HG02943 (cell line): ENCODE measurements at regions not wholly inside any gene's neighbourhood (a gene's known extent, or its start where the extent isn't known, plus 50 kb on each side); places are given as distances from the start of the nearest gene placed in this dataset.
"Not testable (repeated sequence)": the region's sequence is repeated elsewhere in the genome, so short reads cannot be mapped to it uniquely, and the experiment has no call there.

Source experiments
- ATAC-seq: cut with Tn5 transposase; IDR thresholded peaks from one replicate; pipeline ENCODE4 v1.9.1; 2021; ENCODE audit warnings: mild to moderate bottlenecking, low read depth, moderate library complexity; ENCODE audit not compliant: unreplicated experiment

GRCh38 chr12:23337213-23337612 lies 612.3 kb downstream of the SOX5 start:
- no peak for ATAC-seq

DNA sequence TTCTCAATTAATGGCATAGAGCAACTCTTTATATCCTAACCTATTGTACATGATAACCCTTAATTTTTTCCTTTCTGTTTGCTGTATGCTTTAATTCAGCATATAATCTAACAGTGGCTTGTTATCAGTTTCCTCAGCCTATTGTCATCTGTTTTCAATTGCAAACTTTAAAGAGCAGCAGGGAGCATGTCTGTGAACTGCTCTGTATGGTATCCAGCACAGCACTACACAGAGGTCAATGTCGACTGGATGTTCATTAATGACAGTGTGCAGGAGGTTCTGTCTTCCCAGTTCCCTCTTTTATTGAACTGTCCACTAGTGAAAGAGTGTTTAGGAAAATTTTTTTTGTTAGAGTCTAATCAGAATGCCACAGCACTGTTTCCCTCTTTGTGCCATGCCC lies 609.1 kb downstream of the SOX5 start:
- no peak for ATAC-seq

DNA sequence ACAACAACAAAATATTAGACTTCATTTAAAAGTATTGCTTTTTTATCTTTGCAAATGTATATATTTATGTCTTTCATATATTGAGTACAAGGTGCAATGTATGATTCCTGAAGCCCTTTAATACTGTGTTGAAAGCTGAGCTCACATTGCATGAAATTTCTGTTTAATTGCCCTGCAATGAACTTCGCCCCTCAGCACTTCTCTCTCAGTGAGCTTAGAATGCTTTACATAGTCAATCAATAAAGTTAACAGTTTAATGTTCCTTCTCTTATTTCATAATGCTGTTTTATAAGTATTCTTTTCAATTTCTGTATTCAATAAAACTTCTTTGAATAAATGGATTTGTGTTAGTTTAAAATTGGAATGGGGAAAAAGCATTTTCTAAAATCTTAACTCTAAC lies 607.1 kb downstream of the SOX5 start:
- no peak for ATAC-seq

GRCh38 chr12:23349564-23349963 lies 599.9 kb downstream of the SOX5 start:
- no peak for ATAC-seq

GRCh38 chr12:23350808-23351207 lies 598.7 kb downstream of the SOX5 start:
- peak; percentile 75 for ATAC-seq

DNA sequence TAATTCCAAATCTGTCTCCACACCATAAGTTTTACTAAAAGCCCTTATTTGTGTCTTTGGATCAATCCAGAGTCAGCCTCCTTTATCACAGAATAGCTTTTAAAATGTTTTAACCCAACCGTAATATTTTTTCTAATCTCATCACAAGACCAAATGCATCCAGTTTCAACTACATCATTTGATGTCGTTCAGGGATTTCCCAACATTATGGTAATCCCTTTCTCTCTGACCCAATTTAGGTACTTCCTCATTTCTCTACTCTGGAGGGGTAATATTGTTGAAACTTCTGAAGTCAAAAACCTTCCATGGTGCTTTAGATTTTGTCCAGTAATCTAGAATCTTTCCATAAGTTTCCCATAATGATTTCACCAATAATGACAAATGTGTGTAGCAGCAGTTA lies 596.8 kb downstream of the SOX5 start:
- no peak for ATAC-seq

DNA sequence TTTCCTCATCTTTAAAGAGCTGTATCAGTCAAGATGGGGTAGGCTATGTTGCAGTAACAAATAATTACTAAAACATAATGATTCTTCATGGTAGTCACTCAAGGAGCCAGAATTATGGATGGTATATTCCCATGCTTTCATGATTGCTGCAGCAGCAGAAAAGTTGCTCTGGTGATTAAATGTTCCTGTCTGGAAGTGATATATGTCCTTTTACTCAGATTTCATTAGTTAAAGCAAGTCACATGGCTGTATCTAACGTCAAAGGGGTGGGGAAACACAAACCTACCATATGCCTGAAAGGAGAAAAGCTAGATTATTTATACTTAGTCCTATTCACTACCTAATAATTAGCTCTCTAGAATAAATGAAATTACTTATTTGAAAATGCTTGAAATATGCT lies 594.7 kb downstream of the SOX5 start:
- no peak for ATAC-seq

- no peak for ATAC-seq
Measured at GRCh38 chr12:23356440-23356839, 593.0 kb downstream of the SOX5 start.

DNA sequence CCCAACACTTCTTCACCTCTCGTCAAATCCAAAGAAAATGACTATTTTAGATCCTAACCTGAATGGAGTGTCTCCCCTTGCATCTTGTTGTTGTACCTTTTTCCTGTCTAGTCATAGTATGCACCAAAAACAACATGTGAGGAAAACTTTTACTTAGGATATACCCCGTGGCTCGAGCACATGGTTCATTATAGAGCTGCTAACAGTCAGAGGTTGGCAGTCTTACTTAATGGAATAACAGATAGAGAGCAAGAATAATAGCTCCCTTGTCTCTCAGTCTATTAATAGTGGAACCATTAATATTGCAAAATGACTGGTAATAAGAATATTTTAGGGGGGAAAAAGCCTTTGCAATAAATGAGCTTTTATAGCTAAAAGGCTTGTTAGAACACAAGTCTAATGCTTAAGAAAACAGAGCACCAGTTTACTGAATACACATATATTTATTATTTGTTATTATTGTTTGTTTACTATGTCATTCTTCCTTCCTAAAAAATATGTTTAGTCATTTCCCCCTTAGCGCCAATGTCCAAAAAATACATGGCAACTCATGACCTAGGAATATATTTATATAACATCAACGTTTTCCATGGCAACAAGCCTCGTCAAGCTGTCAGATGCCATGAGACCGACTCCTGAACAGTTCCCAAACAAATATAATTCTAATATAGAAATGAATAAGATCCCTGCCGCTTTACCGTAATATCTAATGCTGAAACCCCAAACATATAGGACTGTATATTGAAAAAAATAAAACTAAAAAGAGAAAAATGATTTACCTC lies 592.4 kb downstream of the SOX5 start:
- ATAC-seq, result no peak

DNA sequence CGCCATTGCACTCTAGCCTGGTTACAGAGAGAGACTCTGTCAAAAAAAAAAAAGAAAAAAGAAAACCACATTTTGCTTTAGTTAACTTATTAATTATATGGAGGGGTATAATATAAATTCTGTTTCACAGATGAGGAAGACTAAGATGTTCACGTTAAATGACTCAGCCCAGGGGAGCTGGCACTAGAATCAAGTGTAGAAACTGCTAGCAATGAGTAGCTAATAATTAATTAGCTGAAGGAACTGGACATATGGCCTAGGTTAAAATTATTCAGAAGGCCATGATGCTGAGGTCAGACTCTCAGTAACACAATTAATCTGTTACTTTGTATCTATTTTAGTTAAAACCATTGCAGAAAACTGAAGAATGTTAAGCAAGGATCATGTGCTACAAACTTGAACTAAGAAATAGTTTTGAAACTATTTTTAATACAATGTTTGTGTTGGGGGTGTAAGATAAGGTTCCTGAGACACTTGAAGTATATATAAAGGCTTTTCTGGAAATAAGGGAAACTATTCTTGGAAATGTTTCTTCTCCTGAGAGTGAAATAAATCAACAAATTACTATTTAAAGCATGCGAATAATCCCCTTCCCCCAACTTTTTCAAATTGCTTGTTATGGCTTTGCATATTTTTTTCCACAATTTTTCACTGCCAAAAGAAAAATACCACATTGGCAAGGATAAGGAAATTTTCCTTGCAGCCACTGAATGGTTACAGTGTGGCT lies 589.3 kb downstream of the SOX5 start:
- no peak for ATAC-seq

DNA sequence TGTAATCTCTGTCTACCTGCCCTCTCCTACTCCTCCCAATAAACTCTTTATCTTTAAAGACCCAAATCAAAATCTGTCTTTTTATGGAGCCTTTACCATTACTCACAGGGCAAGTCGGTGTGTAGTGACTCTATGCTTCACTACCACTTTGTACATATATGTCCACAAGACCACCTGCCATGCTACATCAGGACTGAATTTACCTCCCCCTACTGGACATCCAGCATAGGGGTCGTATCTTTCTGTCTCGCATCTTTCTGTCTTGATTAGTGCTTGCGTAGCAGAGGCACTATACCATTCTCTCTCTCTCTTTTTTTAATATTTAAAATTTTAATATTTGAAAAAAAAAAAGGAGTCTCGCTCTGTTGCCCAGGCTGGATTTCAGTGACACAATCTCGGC lies 587.5 kb downstream of the SOX5 start:
- ATAC-seq, result no peak

- ATAC-seq, result no peak
Measured at GRCh38 chr12:23368590-23368989, 580.9 kb downstream of the SOX5 start.

GRCh38 chr12:23375621-23376020 lies 573.8 kb downstream of the SOX5 start:
- no peak for ATAC-seq

- no peak for ATAC-seq
Measured at GRCh38 chr12:23376238-23376637, 573.2 kb downstream of the SOX5 start.

DNA sequence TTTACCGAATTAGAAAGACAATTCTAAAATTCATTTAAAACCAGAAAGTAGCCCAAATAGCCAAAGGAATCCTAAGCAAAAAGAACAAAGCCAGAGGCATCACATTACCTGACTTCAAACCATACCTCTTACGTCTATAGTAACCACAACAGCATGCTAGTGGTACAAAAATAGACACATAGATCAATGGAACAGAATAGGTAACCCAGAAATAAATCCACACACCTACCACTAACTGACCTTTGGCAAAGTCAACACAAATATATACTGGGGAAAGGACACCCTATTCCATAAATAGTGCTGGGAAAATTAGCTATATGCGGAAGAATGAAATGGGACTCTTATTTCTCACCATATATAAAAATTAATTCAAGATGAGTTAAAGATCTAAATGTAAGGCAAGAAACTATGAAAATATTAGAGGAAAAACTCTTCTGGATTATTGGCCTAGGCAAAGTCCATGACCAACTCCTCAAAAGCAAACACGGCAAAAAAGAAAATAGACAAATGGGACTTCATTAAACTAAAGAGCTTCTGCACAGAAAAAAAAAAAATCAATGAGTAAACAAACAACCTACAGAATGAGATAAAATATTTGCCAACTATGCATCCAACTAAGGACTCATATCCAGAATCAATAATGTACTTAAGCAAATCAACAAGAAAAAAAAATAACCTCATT lies 568.9 kb downstream of the SOX5 start:
- ATAC-seq, result no peak

DNA sequence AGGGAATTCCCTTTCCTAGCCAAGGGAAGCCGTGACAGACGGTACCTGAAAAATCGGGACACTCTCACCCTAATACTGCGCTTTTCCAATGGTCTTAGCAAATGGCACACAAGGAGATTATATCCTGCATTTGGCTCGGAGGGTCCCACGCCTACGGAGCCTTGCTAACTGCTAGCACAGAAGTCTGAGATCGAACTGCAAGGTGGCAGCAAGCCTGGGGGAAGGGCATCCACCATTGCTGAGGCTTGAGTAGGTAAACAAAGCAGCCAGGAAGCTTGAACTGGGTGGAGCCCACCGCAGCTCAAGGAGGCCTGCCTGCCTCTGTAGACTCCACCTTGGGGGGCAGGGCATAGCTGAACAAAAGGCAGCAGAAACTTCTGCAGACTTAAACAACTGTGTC lies 560.6 kb downstream of the SOX5 start:
- ATAC-seq, result not testable (repeated sequence)

DNA sequence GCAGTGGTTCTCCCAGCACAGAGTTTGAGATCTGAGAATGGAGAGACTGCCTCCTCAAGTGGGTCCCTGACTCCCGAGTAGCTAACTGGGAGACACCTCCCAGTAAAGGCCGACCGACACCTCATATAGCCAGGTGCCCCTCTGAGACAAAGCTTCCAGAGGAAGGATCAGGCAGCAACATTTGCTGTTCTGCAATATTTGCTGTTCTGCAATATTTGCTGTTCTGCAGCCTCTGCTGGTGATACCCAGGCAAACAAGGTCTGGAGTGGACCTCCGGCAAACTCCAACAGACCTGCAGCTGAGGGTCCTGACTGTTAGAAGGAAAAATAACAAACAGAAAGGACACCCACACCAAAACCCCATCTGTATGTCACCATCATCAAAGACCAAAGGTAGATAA lies 560.2 kb downstream of the SOX5 start:
- not testable (repeated sequence) for ATAC-seq

DNA sequence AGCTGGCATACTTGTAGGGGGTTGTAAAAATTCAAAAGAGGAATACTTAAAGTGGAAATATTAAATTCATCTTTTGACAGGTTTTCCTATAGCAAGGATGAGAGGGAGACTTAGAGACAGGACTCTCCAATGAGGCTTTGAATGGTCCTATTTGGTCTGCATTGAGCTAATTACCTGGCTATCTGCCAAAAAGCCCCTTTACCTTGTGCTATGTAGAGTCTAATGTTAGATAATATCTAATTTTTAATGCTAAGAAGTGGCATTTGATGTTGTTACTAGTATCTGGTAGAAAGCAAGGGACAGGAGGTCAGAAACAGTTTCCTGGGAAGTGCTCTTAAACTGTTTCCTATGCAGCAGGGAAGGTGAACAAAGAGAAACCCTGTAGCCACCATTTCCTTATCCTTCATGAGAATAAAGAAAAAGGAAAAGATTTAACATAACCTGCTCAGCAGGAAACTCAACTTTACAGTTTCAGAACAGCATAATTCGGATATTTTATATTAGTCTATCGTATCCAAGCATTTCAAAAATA lies 550.0 kb downstream of the SOX5 start:
- no peak for ATAC-seq

DNA sequence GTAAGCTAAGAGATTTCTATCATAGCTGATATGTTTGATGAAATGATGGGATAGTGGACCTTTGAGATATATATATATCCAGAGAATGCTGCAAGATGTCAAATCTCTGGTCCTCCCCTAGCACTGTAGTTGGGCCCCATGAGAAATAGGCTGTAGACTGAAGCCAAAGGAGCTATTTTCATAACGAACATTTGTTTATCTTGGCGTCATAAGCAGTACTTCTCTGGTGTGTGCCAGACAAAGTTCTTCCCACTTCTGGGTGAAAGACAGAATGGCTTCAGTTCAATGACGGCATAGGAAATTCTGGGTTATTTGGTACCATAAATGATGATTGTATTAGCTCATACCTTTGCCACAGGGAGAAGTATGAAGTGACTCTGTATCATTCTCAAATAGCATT lies 534.3 kb downstream of the SOX5 start:
- ATAC-seq, result no peak

DNA sequence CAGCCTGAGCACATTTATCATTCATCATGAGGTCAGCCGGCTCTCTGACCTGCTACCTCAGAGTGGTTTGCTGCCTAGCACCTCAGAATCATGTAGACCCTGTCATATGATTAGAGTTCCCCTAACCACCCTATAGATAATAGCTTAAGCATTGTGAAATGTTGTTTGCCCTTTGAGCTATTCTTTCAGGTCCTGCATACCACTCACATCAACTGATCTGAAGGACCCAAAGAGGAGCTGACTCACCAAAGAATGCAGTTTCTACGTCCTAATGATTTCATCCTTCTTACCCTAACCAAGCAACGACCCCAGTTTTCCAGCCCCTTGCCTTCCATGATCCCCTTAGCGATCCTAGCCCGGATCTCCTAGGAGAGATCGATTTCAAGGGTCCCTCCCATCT lies 527.9 kb downstream of the SOX5 start:
- ATAC-seq, result no peak

DNA sequence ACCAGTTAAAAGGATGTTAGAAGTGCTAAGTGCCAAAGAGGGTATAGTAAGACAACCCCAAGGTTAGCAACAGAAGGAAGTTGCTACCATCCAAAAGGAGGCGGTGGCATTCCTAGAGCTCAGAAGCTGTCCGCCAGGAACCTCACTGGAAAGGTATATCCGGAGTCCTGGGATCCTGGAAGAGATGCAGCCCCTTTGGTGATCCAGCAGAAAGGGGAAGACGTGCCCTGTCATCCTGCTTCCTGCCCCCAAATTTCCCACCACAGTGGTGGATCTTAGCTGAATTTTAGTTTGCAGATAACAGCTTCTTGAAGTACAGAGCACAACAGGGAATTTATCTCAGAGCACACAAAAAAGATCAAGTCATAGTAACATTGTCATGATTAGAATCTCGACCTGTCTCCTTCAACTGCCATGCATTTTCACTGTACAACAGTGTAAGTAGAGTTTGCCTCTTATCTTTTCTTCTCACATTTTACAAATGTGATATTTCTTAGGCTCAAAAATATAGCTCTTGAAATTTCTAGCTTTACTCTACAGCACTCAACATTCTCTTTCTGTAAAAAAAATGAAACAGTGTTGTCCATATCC lies 526.3 kb downstream of the SOX5 start:
- no peak for ATAC-seq
